SK-N-SH (cell line): ENCODE measurements at regions not wholly inside any gene's neighbourhood (a gene's known extent, or its start where the extent isn't known, plus 50 kb on each side); places are given as distances from the start of the nearest gene placed in this dataset.
A peak's percentile ranks its signal among the peaks of the same experiment; 100 is the strongest.

Experiments used
- CTCF ChIA-PET: fragments of 300-600, 350-600 bp; formaldehyde crosslinking; extraction: SDS; loops from one replicate; lab custom pipeline; 2021; lab: Yijun Ruan, JAX
- POLR2A ChIA-PET: fragments of 350-600 bp; sonication (Branson Sonifier 250); formaldehyde crosslinking; extraction: SDS; loops from one replicate; lab custom pipeline; 2020; ENCODE audit warnings: antibody characterized with exemption, inconsistent platforms; lab: Yijun Ruan, JAX
- DNase-seq: peaks from one replicate; pipeline ENCODE4 v3.0.0; 2012
- H2AFZ ChIP-seq: fragments of 200-600 bp; sonication (generic); 2 replicates; pipeline ENCODE4 v1.8.1; 2016; ENCODE audit warnings: antibody characterized with exemption, mild to moderate bottlenecking, low read depth
- H3F3A ChIP-seq: fragments of 200-600 bp; sonication (generic); replicated peaks from 2 replicates; pipeline ENCODE3; 2016; ENCODE audit warnings: antibody characterized with exemption, mild to moderate bottlenecking; ENCODE audit not compliant: insufficient read depth
- H3K27ac ChIP-seq, 2 experiments: fragments of 200-500 bp in 1 of 2; fragments of 200-600 bp in 1 of 2; sonication (Bioruptor generic) in 1 of 2; sonication (generic), shearing (Covaris generic) in 1 of 2; 2 replicates each; pipeline versions ENCODE4 v1.5.1 to v1.6.1; 2014 to 2016; ENCODE audit warnings: low read depth in 2 of 2, inconsistent platforms in 1 of 2, low read length in 1 of 2, mild to moderate bottlenecking in 1 of 2, mixed read lengths in 1 of 2
- H3K27me3 ChIP-seq: fragments of 200-600 bp; sonication (generic), shearing (Covaris generic); 2 replicates; pipeline ENCODE4 v1.6.1; 2016; ENCODE audit warnings: mixed run types; ENCODE audit not compliant: insufficient read depth
- H3K36me3 ChIP-seq, 2 experiments: fragments of 200-500 bp in 1 of 2; fragments of 200-600 bp in 1 of 2; sonication (Bioruptor generic) in 1 of 2; sonication (generic) in 1 of 2; replicated peaks in 1 of 2; 2 replicates each; pipeline versions ENCODE3 to v1.5.1; 2014 to 2016; ENCODE audit warnings: low read length in 1 of 2, mild to moderate bottlenecking in 1 of 2; ENCODE audit not compliant: insufficient read depth in 2 of 2, control insufficient read depth in 1 of 2
- H3K4me1 ChIP-seq, 2 experiments: fragments of 200-500 bp in 1 of 2; fragments of 200-600 bp in 1 of 2; sonication (Bioruptor generic) in 1 of 2; sonication (generic), shearing (Covaris generic) in 1 of 2; 2 replicates each; pipeline versions ENCODE4 v1.5.1 to v1.6.1; 2014 to 2016; ENCODE audit warnings: low read depth in 1 of 2, low read length in 1 of 2, mixed run types in 1 of 2; ENCODE audit not compliant: insufficient read depth in 2 of 2, control insufficient read depth in 1 of 2
- H3K4me2 ChIP-seq: fragments of 200-600 bp; sonication (generic), shearing (Covaris generic); 2 replicates; pipeline ENCODE4 v1.6.1; 2017; ENCODE audit warnings: mixed run types
- H3K4me3 ChIP-seq, 2 experiments: fragments of 200-500 bp in 1 of 2; fragments of 200-600 bp in 1 of 2; sonication (Bioruptor generic) in 1 of 2; sonication (generic), shearing (Covaris generic) in 1 of 2; 2 replicates each; pipeline versions ENCODE4 v1.5.1 to v1.8.1; 2014 to 2016; ENCODE audit warnings: low read depth in 2 of 2, inconsistent platforms in 1 of 2, low read length in 1 of 2, mild to moderate bottlenecking in 1 of 2, mixed read lengths in 1 of 2, moderate library complexity in 1 of 2
- H3K79me2 ChIP-seq: fragments of 200-600 bp; sonication (generic); 2 replicates; pipeline ENCODE4 v1.8.1; 2017; ENCODE audit warnings: mild to moderate bottlenecking; ENCODE audit not compliant: insufficient read depth
- H3K9ac ChIP-seq: fragments of 200-600 bp; sonication (generic); 2 replicates; pipeline ENCODE4 v1.6.1; 2017; ENCODE audit warnings: mixed run types
- H3K9me2 ChIP-seq: fragments of 200-600 bp; sonication (generic); 2 replicates; pipeline ENCODE4 v1.6.1; 2017; ENCODE audit warnings: mixed run types
- H3K9me3 ChIP-seq: fragments of 200-600 bp; sonication (generic); 2 replicates; pipeline ENCODE4 v1.6.1; 2017; ENCODE audit warnings: mixed run types, mild to moderate bottlenecking, moderate library complexity
- H4K20me1 ChIP-seq: fragments of 200-600 bp; sonication (generic); 2 replicates; pipeline ENCODE4 v1.6.1; 2017; ENCODE audit warnings: mild to moderate bottlenecking, mixed run types; ENCODE audit not compliant: insufficient read depth
- EZH2phosphoT487 ChIP-seq: fragments of 200-600 bp; sonication (generic); IDR thresholded peaks from 2 replicates; pipeline ENCODE4 v1.6.1; 2017; ENCODE audit warnings: low read depth, mixed run types, mild to moderate bottlenecking, antibody characterized with exemption, moderate library complexity, borderline replicate concordance
- GABPA ChIP-seq: IDR thresholded peaks from 2 replicates; pipeline ENCODE4 v1.4.0; 2012; ENCODE audit warnings: low read depth, mild to moderate bottlenecking
- JUND ChIP-seq: IDR thresholded peaks from 2 replicates; pipeline ENCODE4 v1.4.0; 2012
- MEF2A ChIP-seq: IDR thresholded peaks from 2 replicates; pipeline ENCODE4 v1.4.0; 2012; ENCODE audit warnings: low read depth, borderline replicate concordance
- MXI1 ChIP-seq: IDR thresholded peaks from 2 replicates; pipeline ENCODE4 v1.6.1; 2012; ENCODE audit warnings: mild to moderate bottlenecking, low read depth, low read length, improper control_type of control experiment
- POLR2AphosphoS5 ChIP-seq: IDR thresholded peaks from 2 replicates; pipeline ENCODE4 v1.6.1; 2012; ENCODE audit warnings: low read depth, low read length
- RAD21 ChIP-seq: IDR thresholded peaks from 2 replicates; pipeline ENCODE4 v1.6.1; 2012; ENCODE audit warnings: mild to moderate bottlenecking, low read length
- REST ChIP-seq: IDR thresholded peaks from 2 replicates; pipeline ENCODE4 v1.6.1; 2012; ENCODE audit warnings: mild to moderate bottlenecking, low read depth, low read length, moderate library complexity
- RFX5 ChIP-seq: IDR thresholded peaks from 2 replicates; pipeline ENCODE4 v1.6.1; 2012; ENCODE audit warnings: mild to moderate bottlenecking, improper control_type of control experiment, low read length
- WGBS: methylation state at CpG from one replicate; pipeline ENCODE4 v1.1.6; 2017; ENCODE audit warnings: low lambda C conversion rate; 5-methylcytosine and 5-hydroxymethylcytosine counted together
- TF ChIP-seq, protein P1 (sequence below): IDR thresholded peaks from 2 replicates; pipeline ENCODE4 v1.4.0; 2012; ENCODE audit warnings: low read depth, borderline replicate concordance
- TF ChIP-seq, protein P2 (sequence below): fragments of 150-350 bp; IDR thresholded peaks from 2 replicates; pipeline ENCODE4 v1.6.1; 2016; ENCODE audit warnings: mild to moderate bottlenecking, low read depth, low read length
- TF ChIP-seq, protein P3 (sequence below): fragments of 200-600 bp; sonication (generic); IDR thresholded peaks from 2 replicates; pipeline ENCODE4 v1.6.1; 2017; ENCODE audit warnings: antibody characterized with exemption, mild to moderate bottlenecking, moderate library complexity
- TF ChIP-seq, protein P4 (sequence below): fragments of 150-350 bp; IDR thresholded peaks from 2 replicates; pipeline ENCODE4 v1.6.1; 2017; ENCODE audit warnings: antibody characterized with exemption, low read length, low read depth, borderline replicate concordance

DNA sequence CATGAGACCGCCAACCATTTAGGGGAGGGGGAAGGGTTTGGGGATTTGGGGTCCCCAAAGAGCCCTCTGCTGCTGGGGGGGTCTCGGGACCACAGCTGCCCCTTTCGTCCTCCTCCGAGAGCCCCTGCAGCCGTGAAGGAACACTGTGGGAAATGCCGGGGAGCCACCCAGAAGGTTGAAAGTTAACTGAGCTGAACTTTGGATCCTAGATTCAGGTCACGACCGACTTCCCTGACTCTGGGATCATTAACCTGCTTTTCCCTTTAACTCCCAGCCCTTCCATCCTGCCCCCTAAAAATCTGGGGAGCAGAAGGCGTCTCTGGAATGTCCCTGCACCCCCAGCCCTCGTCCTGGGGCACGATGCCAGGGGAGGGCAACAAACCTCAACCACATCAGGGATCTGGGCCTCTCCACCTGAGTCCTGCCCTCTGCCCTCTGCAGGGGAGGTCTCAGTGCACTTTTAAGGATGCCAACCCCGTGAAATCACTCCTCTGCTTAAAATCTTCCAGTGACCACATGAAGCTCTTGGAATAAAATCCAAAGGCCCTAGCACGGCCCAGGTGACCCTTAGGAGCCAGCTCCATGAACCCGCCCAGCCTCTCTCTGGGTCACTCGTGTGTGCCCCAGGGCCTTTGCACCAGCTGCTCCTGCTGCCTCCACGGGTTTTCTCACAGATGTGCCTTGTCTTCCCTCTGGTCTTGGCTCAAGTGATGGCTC lies 95.0 kb downstream of the RFLNA start:
- CTCF ChIA-PET = interaction anchor here (0.9 to 3.5 kb wide), 10 partner anchors 9 to 377 kb away, joined by 3 to 20 read pairs (median 4); no protein-coding TSS in a partner anchor
- H3K27ac ChIP-seq = peak overlapping the region; percentile 95 to 97
- peaks cover 57 to 70% of the 10 kb centered on the region in 2 experiments for H3K4me1 ChIP-seq
- POLR2A ChIA-PET = interaction anchor here (0.7 to 2.3 kb wide), 4 partner anchors 9 to 20 kb away, joined by 3 to 7 read pairs (median 4); no protein-coding TSS in a partner anchor
- H3K79me2 ChIP-seq = peaks cover 74% of the 10 kb centered on the region
- peaks cover 14 to 15% of the 10 kb centered on the region in 2 experiments for H3K36me3 ChIP-seq
- H4K20me1 ChIP-seq = peaks cover 7% of the 10 kb centered on the region; the same call in 1 of the 2 replicates
- H3K9me3 ChIP-seq = no peaks in the 10 kb centered on the region
- no peaks in the 10 kb centered on the region for H3K27me3 ChIP-seq
- peak overlapping the region; percentile 91; the same call in 1 of the 2 replicates for H3K9ac ChIP-seq
- peak overlapping the region; percentile 99 for H3K4me2 ChIP-seq
- H3F3A ChIP-seq = peaks cover 61% of the 10 kb centered on the region
- no peak for DNase-seq
- WGBS = 77% methylated on average over 10 of the region's 16 CpGs
- no peak for TF ChIP-seq RFX5
- TF ChIP-seq GABPA = no peak
- no peak for TF ChIP-seq EZH2phosphoT487
- TF ChIP-seq, protein P1, sequence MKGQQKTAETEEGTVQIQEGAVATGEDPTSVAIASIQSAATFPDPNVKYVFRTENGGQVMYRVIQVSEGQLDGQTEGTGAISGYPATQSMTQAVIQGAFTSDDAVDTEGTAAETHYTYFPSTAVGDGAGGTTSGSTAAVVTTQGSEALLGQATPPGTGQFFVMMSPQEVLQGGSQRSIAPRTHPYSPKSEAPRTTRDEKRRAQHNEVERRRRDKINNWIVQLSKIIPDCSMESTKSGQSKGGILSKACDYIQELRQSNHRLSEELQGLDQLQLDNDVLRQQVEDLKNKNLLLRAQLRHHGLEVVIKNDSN = no peak
- TF ChIP-seq POLR2AphosphoS5 = no peak
- TF ChIP-seq, protein P2, sequence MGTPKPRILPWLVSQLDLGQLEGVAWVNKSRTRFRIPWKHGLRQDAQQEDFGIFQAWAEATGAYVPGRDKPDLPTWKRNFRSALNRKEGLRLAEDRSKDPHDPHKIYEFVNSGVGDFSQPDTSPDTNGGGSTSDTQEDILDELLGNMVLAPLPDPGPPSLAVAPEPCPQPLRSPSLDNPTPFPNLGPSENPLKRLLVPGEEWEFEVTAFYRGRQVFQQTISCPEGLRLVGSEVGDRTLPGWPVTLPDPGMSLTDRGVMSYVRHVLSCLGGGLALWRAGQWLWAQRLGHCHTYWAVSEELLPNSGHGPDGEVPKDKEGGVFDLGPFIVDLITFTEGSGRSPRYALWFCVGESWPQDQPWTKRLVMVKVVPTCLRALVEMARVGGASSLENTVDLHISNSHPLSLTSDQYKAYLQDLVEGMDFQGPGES = no peak
- no peak for TF ChIP-seq MEF2A
- no peak for TF ChIP-seq RAD21
- TF ChIP-seq, protein P3, sequence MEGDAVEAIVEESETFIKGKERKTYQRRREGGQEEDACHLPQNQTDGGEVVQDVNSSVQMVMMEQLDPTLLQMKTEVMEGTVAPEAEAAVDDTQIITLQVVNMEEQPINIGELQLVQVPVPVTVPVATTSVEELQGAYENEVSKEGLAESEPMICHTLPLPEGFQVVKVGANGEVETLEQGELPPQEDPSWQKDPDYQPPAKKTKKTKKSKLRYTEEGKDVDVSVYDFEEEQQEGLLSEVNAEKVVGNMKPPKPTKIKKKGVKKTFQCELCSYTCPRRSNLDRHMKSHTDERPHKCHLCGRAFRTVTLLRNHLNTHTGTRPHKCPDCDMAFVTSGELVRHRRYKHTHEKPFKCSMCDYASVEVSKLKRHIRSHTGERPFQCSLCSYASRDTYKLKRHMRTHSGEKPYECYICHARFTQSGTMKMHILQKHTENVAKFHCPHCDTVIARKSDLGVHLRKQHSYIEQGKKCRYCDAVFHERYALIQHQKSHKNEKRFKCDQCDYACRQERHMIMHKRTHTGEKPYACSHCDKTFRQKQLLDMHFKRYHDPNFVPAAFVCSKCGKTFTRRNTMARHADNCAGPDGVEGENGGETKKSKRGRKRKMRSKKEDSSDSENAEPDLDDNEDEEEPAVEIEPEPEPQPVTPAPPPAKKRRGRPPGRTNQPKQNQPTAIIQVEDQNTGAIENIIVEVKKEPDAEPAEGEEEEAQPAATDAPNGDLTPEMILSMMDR = no peak
- TF ChIP-seq REST = no peak
- TF ChIP-seq JUND = no peak
- TF ChIP-seq, protein P4, sequence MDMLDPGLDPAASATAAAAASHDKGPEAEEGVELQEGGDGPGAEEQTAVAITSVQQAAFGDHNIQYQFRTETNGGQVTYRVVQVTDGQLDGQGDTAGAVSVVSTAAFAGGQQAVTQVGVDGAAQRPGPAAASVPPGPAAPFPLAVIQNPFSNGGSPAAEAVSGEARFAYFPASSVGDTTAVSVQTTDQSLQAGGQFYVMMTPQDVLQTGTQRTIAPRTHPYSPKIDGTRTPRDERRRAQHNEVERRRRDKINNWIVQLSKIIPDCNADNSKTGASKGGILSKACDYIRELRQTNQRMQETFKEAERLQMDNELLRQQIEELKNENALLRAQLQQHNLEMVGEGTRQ = no peak
- no peak for TF ChIP-seq MXI1
- H3K9me2 ChIP-seq = no peaks in the 10 kb centered on the region
- no peak overlapping the region for H2AFZ ChIP-seq
- H3K4me3 ChIP-seq = peak overlapping the region; percentile 52 to 91; a peak in 3 of 4 replicates
